IMR-90 (cell line): ENCODE measurements at regions not wholly inside any gene's neighbourhood (a gene's known extent, or its start where the extent isn't known, plus 50 kb on each side); places are given as distances from the start of the nearest gene placed in this dataset.
A peak's percentile ranks its signal among the peaks of the same experiment; 100 is the strongest.

Source experiments
- ATAC-seq: fragments of 200-7000 bp; cut with Tn5 transposase; 2 replicates; pipeline ENCODE4 v1.9.1; 2020; ENCODE audit warnings: low read depth, mild to moderate bottlenecking, moderate library complexity
- BruUV-seq: library from RNA; stranded (reverse); fragments of 400-500 nt; replicated peaks from 2 replicates; lab custom pipeline; 2021; lab: Mats Ljungman, UMichigan
- CTCF ChIA-PET: fragments of 300-600 bp; formaldehyde crosslinking; extraction: SDS; loops from one replicate; lab custom pipeline; 2021; ENCODE audit warnings: antibody characterized with exemption; lab: Yijun Ruan, JAX
- POLR2A ChIA-PET: fragments of 300-600 bp; sonication (Branson Sonifier 250); formaldehyde crosslinking; loops from one replicate; lab custom pipeline; 2022; ENCODE audit warnings: antibody characterized with exemption; ENCODE audit not compliant: unreplicated experiment; lab: Charles Lee
- DNase-seq: peaks from one replicate; pipeline ENCODE4 v3.0.0; 2013
- H2AFZ ChIP-seq: replicated peaks from 2 replicates; pipeline ENCODE3; 2013; ENCODE audit warnings: low read length, mild to moderate bottlenecking; ENCODE audit not compliant: poor library complexity
- H2AK5ac ChIP-seq: 2 replicates; pipeline ENCODE4 v1.6.1; 2013; ENCODE audit warnings: low read depth, low read length, inconsistent platforms
- H2AK9ac ChIP-seq: replicated peaks from 2 replicates; pipeline ENCODE3; 2013; ENCODE audit warnings: mild to moderate bottlenecking, low read depth, low read length, moderate library complexity; ENCODE audit not compliant: poor library complexity
- H2BK120ac ChIP-seq: 2 replicates; pipeline ENCODE4 v1.6.1; 2013; ENCODE audit warnings: low read depth, low read length, inconsistent platforms
- H2BK15ac ChIP-seq: 3 replicates; pipeline ENCODE4 v1.6.1; 2013; ENCODE audit warnings: low read depth, low read length, inconsistent platforms
- H2BK20ac ChIP-seq: 2 replicates; pipeline ENCODE4 v1.6.1; 2013; ENCODE audit warnings: low read depth, mild to moderate bottlenecking, inconsistent platforms, low read length, moderate library complexity
- H2BK5ac ChIP-seq: 2 replicates; pipeline ENCODE4 v1.6.1; 2013; ENCODE audit warnings: mild to moderate bottlenecking, low read depth, low read length, inconsistent platforms; ENCODE audit not compliant: poor library complexity, severe bottlenecking
- H3K14ac ChIP-seq: replicated peaks from 2 replicates; pipeline ENCODE4 v1.6.1; 2013; ENCODE audit warnings: low read depth, low read length, inconsistent platforms
- H3K18ac ChIP-seq: 2 replicates; pipeline ENCODE4 v1.6.1; 2013; ENCODE audit warnings: low read depth, low read length, control low read depth
- H3K23ac ChIP-seq: 2 replicates; pipeline ENCODE4 v1.6.1; 2013; ENCODE audit warnings: low read depth, low read length, inconsistent platforms
- H3K27ac ChIP-seq: 2 replicates; pipeline ENCODE4 v1.5.1; 2013; ENCODE audit warnings: mild to moderate bottlenecking, control low read depth, low read length; ENCODE audit not compliant: insufficient read depth
- H3K27me3 ChIP-seq: 2 replicates; pipeline ENCODE4 v1.6.1; 2013; ENCODE audit warnings: low read length; ENCODE audit not compliant: control insufficient read depth, insufficient read depth
- H3K36me3 ChIP-seq: 2 replicates; pipeline ENCODE4 v1.6.1; 2013; ENCODE audit warnings: low read length, mixed read lengths; ENCODE audit not compliant: control insufficient read depth, insufficient read depth
- H3K4ac ChIP-seq: 2 replicates; pipeline ENCODE4 v1.6.1; 2013; ENCODE audit warnings: low read depth, low read length, inconsistent platforms
- H3K4me1 ChIP-seq: 2 replicates; pipeline ENCODE4 v1.6.1; 2013; ENCODE audit warnings: low read length, mixed read lengths; ENCODE audit not compliant: control insufficient read depth, insufficient read depth
- H3K4me2 ChIP-seq: 2 replicates; pipeline ENCODE4 v1.6.1; 2013; ENCODE audit warnings: low read depth, mild to moderate bottlenecking, control low read depth, low read length, moderate library complexity
- H3K4me3 ChIP-seq: 2 replicates; pipeline ENCODE4 v1.5.1; 2013; ENCODE audit warnings: low read depth, mild to moderate bottlenecking, control low read depth, low read length, moderate library complexity; ENCODE audit not compliant: insufficient read depth
- H3K56ac ChIP-seq: 2 replicates; pipeline ENCODE4 v1.6.1; 2013; ENCODE audit warnings: low read length, inconsistent platforms; ENCODE audit not compliant: insufficient read depth; ENCODE audit errors: extremely low read depth
- H3K79me1 ChIP-seq, 2 experiments: 2 replicates each; pipeline ENCODE4 v1.6.1; 2013; ENCODE audit warnings: low read length in 2 of 2, inconsistent platforms in 1 of 2, low read depth in 1 of 2
- H3K9ac ChIP-seq: 2 replicates; pipeline ENCODE4 v1.6.1; 2013; ENCODE audit warnings: low read depth, low read length, control low read depth
- H3K9me1 ChIP-seq: 2 replicates; pipeline ENCODE4 v1.6.1; 2013; ENCODE audit warnings: low read length, inconsistent platforms; ENCODE audit not compliant: insufficient read depth
- H3K9me3 ChIP-seq: 2 replicates; pipeline ENCODE4 v1.6.1; 2013; ENCODE audit warnings: low read length; ENCODE audit not compliant: control insufficient read depth, insufficient read depth
- H4K20me1 ChIP-seq: 2 replicates; pipeline ENCODE4 v1.6.1; 2013; ENCODE audit warnings: low read length, inconsistent platforms; ENCODE audit not compliant: insufficient read depth
- H4K5ac ChIP-seq: 2 replicates; pipeline ENCODE4 v1.6.1; 2013; ENCODE audit warnings: mild to moderate bottlenecking, low read depth, low read length, control low read depth
- H4K8ac ChIP-seq, 2 experiments: 2 replicates each; pipeline ENCODE4 v1.6.1; 2013; ENCODE audit warnings: low read depth in 2 of 2, low read length in 2 of 2, control low read depth in 1 of 2, inconsistent platforms in 1 of 2
- H4K91ac ChIP-seq: 2 replicates; pipeline ENCODE4 v1.6.1; 2013; ENCODE audit warnings: low read depth, low read length, inconsistent platforms; ENCODE audit not compliant: insufficient read depth
- BHLHE40 ChIP-seq: fragments of 150-350 bp; IDR thresholded peaks from 2 replicates; pipeline ENCODE4 v1.6.1; 2016; ENCODE audit warnings: mild to moderate bottlenecking, low read depth, low read length
- CEBPB ChIP-seq: IDR thresholded peaks from 2 replicates; pipeline ENCODE4 v1.6.1; 2012; ENCODE audit warnings: low read depth, low read length, improper control_type of control experiment
- CHD1 ChIP-seq: IDR thresholded peaks from 2 replicates; pipeline ENCODE4 v1.6.1; 2012; ENCODE audit warnings: low read depth, low read length, improper control_type of control experiment
- MAFK ChIP-seq: IDR thresholded peaks from 2 replicates; pipeline ENCODE4 v1.6.1; 2012; ENCODE audit warnings: low read depth, low read length, improper control_type of control experiment
- MAZ ChIP-seq: IDR thresholded peaks from 2 replicates; pipeline ENCODE4 v1.6.1; 2012; ENCODE audit warnings: low read depth, mild to moderate bottlenecking, low read length, improper control_type of control experiment, moderate library complexity, borderline replicate concordance
- MXI1 ChIP-seq: IDR thresholded peaks from 2 replicates; pipeline ENCODE4 v1.6.1; 2012; ENCODE audit warnings: low read depth, mild to moderate bottlenecking, low read length, moderate library complexity, borderline replicate concordance
- NFE2L2 ChIP-seq: fragments of 150-350 bp; IDR thresholded peaks from 2 replicates; pipeline ENCODE4 v1.6.1; 2016; ENCODE audit warnings: low read depth, mild to moderate bottlenecking, low read length
- POLR2A ChIP-seq: IDR thresholded peaks from 2 replicates; pipeline ENCODE4 v1.6.1; 2012; ENCODE audit warnings: mild to moderate bottlenecking, low read depth, low read length
- RAD21 ChIP-seq: IDR thresholded peaks from 2 replicates; pipeline ENCODE4 v1.6.1; 2012; ENCODE audit warnings: low read length, improper control_type of control experiment
- RCOR1 ChIP-seq: IDR thresholded peaks from 2 replicates; pipeline ENCODE4 v1.6.1; 2012; ENCODE audit warnings: mild to moderate bottlenecking, low read length, improper control_type of control experiment; ENCODE audit not compliant: insufficient replicate concordance
- RFX5 ChIP-seq: IDR thresholded peaks from 2 replicates; pipeline ENCODE4 v1.8.0; 2012; ENCODE audit warnings: low read depth, mild to moderate bottlenecking, low read length, moderate library complexity
- SMC3 ChIP-seq: fragments of 150-350 bp; IDR thresholded peaks from 2 replicates; pipeline ENCODE4 v1.6.1; 2016; ENCODE audit warnings: low read depth, mild to moderate bottlenecking, antibody characterized with exemption, low read length, moderate library complexity
- WGBS, 2 experiments: methylation state at CpG; one replicate each; pipeline versions ENCODE4 v1.1.5 to v1.1.7; 2013; ENCODE audit warnings: missing lambda C conversion rate in 2 of 2; ENCODE audit not compliant: insufficient read length in 1 of 2; ENCODE audit errors: extremely low coverage in 2 of 2; 5-methylcytosine and 5-hydroxymethylcytosine counted together
- dilution Hi-C: fragments of 300-500 bp; cut with HindIII; formaldehyde crosslinking; loops from one replicate; pipeline ENCODE4 v1.14.3; 2018; ENCODE audit warnings: low sequenced_read_pairs; ENCODE audit not compliant: unreplicated experiment
- in situ Hi-C: fragments of 300-500 bp; cut with MboI; formaldehyde crosslinking; loops from 3 replicates; pipeline ENCODE4 v1.14.3; 2019; ENCODE audit warnings: low sequenced_read_pairs, inconsistent platforms, mixed read lengths
- intact Hi-C: fragments of 100-400 bp; cut with micrococcal nuclease; formaldehyde crosslinking; loops from 2 replicates; pipeline ENCODE4 v1.10.0; 2022
- TF ChIP-seq, protein P1 (sequence below): fragments of 150-350 bp; IDR thresholded peaks from 2 replicates; pipeline ENCODE4 v1.6.1; 2016; ENCODE audit warnings: low read depth, mild to moderate bottlenecking, low read length, moderate library complexity, borderline replicate concordance
- TF ChIP-seq, protein P2 (sequence below): conservative IDR thresholded peaks from 2 replicates; pipeline ENCODE4 v1.5.1; 2012; ENCODE audit warnings: mild to moderate bottlenecking, low read depth, low read length, improper control_type of control experiment
- TF ChIP-seq, protein P3 (sequence below): fragments of 150-350 bp; IDR thresholded peaks from 2 replicates; pipeline ENCODE4 v1.6.1; 2017; ENCODE audit warnings: mild to moderate bottlenecking, antibody characterized with exemption, low read length, low read depth

DNA sequence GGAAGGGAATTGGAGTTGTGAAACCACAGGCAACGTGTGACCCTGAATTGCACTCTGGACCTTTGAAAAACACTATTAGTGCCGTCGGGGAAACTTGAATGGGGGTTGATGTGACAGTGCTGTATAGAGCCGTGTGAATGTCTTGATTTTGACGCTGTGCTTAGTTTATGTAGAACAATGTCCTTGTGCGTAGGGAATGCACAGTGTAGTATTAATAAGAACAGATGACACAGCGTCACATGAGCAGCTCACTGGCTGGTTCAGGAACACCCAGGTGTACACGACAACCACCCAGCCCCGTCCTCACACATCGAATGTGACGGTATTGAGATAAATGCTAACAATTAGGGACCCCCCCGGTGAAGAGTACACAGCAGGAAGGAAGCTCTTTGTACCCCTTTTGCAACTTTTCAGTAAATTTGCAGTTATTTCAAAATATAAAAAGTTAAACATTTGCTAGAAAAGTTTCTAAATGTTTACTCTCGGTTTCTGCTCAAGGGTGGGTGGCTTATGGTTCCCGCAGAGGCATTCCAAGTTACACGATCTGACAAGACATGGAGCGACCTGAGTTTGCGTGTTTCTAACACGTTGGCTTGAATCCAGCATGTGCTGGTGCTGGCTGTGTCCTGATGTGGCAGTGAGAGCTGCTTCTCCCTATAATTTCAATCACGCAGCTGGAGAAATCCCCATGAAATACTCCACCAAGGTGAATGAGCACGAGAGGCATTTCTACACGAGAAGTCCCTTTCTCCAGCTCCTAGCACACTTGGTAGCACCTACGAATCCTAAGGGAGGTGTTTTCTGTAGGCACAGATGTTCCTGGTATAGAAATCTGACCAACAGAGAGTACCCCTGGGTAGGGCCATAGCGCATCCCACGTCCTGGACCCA, 208.0 kb upstream of the EXOC2 start:
- H3K9me3 ChIP-seq = no peaks in the 10 kb centered on the region
- H3K4me1 ChIP-seq = no peaks in the 10 kb centered on the region; the same call in 1 of the 2 replicates
- H3K27ac ChIP-seq = no peak overlapping the region
- no peak overlapping the region for H2BK15ac ChIP-seq
- ATAC-seq (no peak), DNase-seq (no peak)
- no peak overlapping the region for H3K14ac ChIP-seq
- CTCF ChIA-PET = no interaction called here
- H3K56ac ChIP-seq = no peak overlapping the region
- H4K5ac ChIP-seq = no peak overlapping the region
- no TSS peak for BruUV-seq
- POLR2A ChIA-PET = no interaction called here
- H4K20me1 ChIP-seq = no peaks in the 10 kb centered on the region
- H3K9ac ChIP-seq = no peak overlapping the region
- H3K4me2 ChIP-seq = peak overlapping the region; percentile 25; the same call in 1 of the 2 replicates
- no peaks in the 10 kb centered on the region for H3K79me1 ChIP-seq
- H2AK9ac ChIP-seq = no peak overlapping the region
- no peak overlapping the region for H2BK5ac ChIP-seq
- no peak overlapping the region for H4K91ac ChIP-seq
- no peaks in the 10 kb centered on the region for H3K9me1 ChIP-seq
- H2AFZ ChIP-seq = no peak overlapping the region
- H3K23ac ChIP-seq = no peak overlapping the region
- H3K4me3 ChIP-seq = no peak overlapping the region
- dilution Hi-C loops = no loop called here
- in situ Hi-C loops = loop anchor here (25.0 kb wide), 1 partner anchor 486 kb away; the partner anchor contains the start of gene FOXF2
- H2BK120ac ChIP-seq = no peak overlapping the region
- no peak overlapping the region for H3K4ac ChIP-seq
- no peak overlapping the region for H2BK20ac ChIP-seq
- H3K36me3 ChIP-seq = no peaks in the 10 kb centered on the region
- no peak overlapping the region for H2AK5ac ChIP-seq
- H3K27me3 ChIP-seq = peaks cover 23% of the 10 kb centered on the region
- H4K8ac ChIP-seq = no peak overlapping the region
- 17% methylated on average over 6 of the region's 24 CpGs; no CpG with 5 or more reads in 1 of the 2 experiments for WGBS, 2 experiments
- intact Hi-C loops = no loop called here
- no peak overlapping the region for H3K18ac ChIP-seq
- TF ChIP-seq, protein P1, sequence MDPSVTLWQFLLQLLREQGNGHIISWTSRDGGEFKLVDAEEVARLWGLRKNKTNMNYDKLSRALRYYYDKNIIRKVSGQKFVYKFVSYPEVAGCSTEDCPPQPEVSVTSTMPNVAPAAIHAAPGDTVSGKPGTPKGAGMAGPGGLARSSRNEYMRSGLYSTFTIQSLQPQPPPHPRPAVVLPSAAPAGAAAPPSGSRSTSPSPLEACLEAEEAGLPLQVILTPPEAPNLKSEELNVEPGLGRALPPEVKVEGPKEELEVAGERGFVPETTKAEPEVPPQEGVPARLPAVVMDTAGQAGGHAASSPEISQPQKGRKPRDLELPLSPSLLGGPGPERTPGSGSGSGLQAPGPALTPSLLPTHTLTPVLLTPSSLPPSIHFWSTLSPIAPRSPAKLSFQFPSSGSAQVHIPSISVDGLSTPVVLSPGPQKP = no peak
- TF ChIP-seq NFE2L2 = no peak
- no peak for TF ChIP-seq CHD1
- TF ChIP-seq, protein P2, sequence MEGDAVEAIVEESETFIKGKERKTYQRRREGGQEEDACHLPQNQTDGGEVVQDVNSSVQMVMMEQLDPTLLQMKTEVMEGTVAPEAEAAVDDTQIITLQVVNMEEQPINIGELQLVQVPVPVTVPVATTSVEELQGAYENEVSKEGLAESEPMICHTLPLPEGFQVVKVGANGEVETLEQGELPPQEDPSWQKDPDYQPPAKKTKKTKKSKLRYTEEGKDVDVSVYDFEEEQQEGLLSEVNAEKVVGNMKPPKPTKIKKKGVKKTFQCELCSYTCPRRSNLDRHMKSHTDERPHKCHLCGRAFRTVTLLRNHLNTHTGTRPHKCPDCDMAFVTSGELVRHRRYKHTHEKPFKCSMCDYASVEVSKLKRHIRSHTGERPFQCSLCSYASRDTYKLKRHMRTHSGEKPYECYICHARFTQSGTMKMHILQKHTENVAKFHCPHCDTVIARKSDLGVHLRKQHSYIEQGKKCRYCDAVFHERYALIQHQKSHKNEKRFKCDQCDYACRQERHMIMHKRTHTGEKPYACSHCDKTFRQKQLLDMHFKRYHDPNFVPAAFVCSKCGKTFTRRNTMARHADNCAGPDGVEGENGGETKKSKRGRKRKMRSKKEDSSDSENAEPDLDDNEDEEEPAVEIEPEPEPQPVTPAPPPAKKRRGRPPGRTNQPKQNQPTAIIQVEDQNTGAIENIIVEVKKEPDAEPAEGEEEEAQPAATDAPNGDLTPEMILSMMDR = no peak
- no peak for TF ChIP-seq RCOR1
- TF ChIP-seq POLR2A = no peak
- TF ChIP-seq MAFK = no peak
- TF ChIP-seq RFX5 = no peak
- TF ChIP-seq, protein P3, sequence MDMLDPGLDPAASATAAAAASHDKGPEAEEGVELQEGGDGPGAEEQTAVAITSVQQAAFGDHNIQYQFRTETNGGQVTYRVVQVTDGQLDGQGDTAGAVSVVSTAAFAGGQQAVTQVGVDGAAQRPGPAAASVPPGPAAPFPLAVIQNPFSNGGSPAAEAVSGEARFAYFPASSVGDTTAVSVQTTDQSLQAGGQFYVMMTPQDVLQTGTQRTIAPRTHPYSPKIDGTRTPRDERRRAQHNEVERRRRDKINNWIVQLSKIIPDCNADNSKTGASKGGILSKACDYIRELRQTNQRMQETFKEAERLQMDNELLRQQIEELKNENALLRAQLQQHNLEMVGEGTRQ = no peak
- TF ChIP-seq BHLHE40 = no peak
- TF ChIP-seq MAZ = no peak
- no peak for TF ChIP-seq CEBPB
- no peak for TF ChIP-seq SMC3
- TF ChIP-seq MXI1 = no peak
- no peak for TF ChIP-seq RAD21
